Coronary artery (tissue), 2 donors: ENCODE measurements at regions not wholly inside any gene's neighbourhood (a gene's known extent, or its start where the extent isn't known, plus 50 kb on each side); places are given as distances from the start of the nearest gene placed in this dataset.
"Not testable (repeated sequence)": the region's sequence is repeated elsewhere in the genome, so short reads cannot be mapped to it uniquely, and the experiment has no call there.

Source experiments
- DNase-seq: peaks from one replicate; pipeline ENCODE4 v3.0.0-alpha.2; 2017; ENCODE audit warnings: low spot score
- H3K27ac ChIP-seq, 2 donors: fragments of 200-600 bp; sonication (generic); one replicate each; pipeline ENCODE4 v1.5.1; 2016 to 2019
- H3K4me3 ChIP-seq: fragments of 200-600 bp; sonication (generic); 2 replicates; pipeline ENCODE4 v1.5.1; 2016; ENCODE audit warnings: mild to moderate bottlenecking, moderate library complexity
- TF ChIP-seq, protein P1 (sequence below): fragments of 200-600 bp; sonication (generic); IDR thresholded peaks from one replicate; pipeline ENCODE4 v1.5.1; 2019; ENCODE audit warnings: antibody characterized with exemption

DNA sequence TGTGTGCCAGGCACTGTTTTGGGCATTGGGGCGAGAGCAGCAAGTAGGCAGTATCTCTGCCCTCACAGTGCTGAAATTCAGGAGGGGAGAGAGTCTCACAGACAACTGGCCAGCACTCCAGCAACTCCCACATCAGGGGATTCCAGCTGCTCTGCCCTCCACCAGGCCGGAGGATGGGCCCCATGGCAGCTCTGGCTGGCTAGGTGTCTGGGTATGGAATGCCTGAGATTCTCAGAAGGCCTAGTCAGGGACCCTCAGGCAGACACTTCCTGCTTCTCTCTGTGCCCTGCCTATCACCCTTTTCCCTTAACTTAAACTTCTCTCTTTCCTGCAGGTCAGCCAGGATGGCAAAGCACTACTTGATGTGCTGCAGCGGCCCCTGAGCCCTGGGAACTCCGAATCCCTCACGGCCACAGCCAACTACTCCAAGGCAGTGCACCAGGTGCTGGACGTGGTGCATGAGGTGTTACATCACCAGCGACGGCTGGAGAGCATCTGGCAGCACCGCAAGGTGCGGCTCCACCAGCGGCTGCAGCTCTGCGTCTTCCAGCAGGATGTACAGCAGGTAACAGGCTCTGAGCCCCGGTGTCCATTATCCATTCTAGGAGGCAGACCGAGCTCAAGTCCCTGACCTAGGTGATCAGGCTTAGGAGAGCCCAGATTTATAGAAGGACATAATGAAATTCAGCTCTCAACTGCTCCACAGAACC, 342.2 kb upstream of the ROPN1 start:
- H3K4me3 ChIP-seq: no peak overlapping the region
- H3K27ac ChIP-seq: no peak overlapping the region
- no peak for DNase-seq
- TF ChIP-seq, protein P1, sequence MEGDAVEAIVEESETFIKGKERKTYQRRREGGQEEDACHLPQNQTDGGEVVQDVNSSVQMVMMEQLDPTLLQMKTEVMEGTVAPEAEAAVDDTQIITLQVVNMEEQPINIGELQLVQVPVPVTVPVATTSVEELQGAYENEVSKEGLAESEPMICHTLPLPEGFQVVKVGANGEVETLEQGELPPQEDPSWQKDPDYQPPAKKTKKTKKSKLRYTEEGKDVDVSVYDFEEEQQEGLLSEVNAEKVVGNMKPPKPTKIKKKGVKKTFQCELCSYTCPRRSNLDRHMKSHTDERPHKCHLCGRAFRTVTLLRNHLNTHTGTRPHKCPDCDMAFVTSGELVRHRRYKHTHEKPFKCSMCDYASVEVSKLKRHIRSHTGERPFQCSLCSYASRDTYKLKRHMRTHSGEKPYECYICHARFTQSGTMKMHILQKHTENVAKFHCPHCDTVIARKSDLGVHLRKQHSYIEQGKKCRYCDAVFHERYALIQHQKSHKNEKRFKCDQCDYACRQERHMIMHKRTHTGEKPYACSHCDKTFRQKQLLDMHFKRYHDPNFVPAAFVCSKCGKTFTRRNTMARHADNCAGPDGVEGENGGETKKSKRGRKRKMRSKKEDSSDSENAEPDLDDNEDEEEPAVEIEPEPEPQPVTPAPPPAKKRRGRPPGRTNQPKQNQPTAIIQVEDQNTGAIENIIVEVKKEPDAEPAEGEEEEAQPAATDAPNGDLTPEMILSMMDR: no peak

- Histone ChIP-seq H3K4me3 (no peak overlapping the region), H3K27ac (no peak overlapping the region)
- no peak for DNase-seq
- TF ChIP-seq, protein P1: no peak
Measured at GRCh38 chr3:124336067-124336656, 344.2 kb upstream of the ROPN1 start.

DNA sequence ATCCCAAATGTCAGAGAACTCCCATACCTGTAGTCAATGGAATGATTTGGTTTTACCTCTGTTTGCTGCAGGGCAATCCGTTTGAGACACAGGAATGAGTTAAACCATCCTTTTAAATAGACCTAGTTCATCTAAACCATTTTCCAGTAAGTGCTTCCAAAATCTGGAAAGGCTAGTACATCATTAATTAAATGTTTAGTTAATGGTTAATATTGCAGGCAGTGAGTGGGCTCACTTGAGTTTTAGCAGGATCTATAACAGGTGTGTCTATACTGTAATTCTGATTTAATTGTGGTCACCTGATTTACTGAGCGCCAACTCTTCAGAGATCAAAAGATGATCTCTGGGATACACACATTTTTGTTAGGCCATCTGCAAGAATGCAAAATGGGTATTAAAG, 353.9 kb upstream of the ROPN1 start:
- TF ChIP-seq, protein P1: no peak
- no peak for DNase-seq
- H3K27ac ChIP-seq: no peak overlapping the region
- H3K4me3 ChIP-seq: no peak overlapping the region

DNA sequence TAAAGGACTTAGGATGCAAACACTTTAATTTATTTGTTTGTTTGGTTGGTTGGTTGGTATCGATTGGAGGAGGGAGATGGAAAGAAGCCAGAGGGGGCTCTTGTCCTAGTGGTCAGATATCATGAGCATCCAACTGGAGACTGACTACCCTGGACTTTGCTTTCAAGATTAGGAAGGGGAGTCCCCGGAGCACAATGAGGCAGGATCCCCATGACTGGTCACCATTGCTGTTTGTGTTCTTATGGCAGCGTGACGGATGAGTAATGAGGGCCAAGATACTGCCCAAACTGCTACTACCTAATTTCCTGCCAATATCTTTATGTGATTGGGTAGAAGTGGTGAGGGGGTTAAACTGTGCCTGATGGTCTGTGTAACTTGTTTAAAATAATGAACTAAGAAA, 354.6 kb upstream of the ROPN1 start:
- no peak for DNase-seq
- no peak overlapping the region for H3K27ac ChIP-seq
- TF ChIP-seq, protein P1: no peak

GRCh38 chr3:124347418-124347817, 355.5 kb upstream of the ROPN1 start:
- no peak overlapping the region for H3K4me3 ChIP-seq
- no peak overlapping the region for H3K27ac ChIP-seq
- TF ChIP-seq, protein P1: no peak
- DNase-seq: no peak

More for the DNA sequence above, 354.6 kb upstream of the ROPN1 start:
- H3K4me3 ChIP-seq: no peak overlapping the region

DNA sequence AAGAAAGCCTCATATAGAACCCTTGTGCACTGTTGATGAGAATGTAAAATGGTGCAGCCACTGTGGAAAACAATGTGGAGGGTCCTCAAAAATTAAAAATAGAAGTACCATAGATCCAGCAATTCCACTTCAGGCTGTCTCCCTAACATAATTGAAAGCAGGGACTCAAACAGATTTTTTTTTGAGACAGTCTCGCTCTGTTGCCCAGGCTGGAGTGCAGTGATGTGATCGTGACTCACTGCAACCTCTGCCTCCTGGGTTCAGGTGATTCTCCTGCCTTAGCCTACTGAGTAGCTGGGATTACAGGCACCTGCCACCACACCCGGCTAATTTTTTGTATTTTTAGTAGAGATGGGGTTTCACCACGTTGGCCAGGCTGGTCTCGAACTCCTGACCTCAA, 356.6 kb upstream of the ROPN1 start:
- not testable (repeated sequence) for H3K27ac ChIP-seq, DNase-seq, H3K4me3 ChIP-seq

- DNase-seq: no peak
- Histone ChIP-seq H3K27ac (peak overlapping the region in 1 of 2 donors; percentile 33), H3K4me3 (no peak overlapping the region)
- TF ChIP-seq, protein P1: peak; percentile 51
Measured at GRCh38 chr3:124351430-124352148, 359.7 kb upstream of the ROPN1 start.
